LNCaP clone FGC (cell line): ENCODE measurements at regions not wholly inside any gene's neighbourhood (a gene's known extent, or its start where the extent isn't known, plus 50 kb on each side); places are given as distances from the start of the nearest gene placed in this dataset.

Source experiments
- DNase-seq: peaks from one replicate; pipeline ENCODE4 v3.0.0-alpha.2; 2011; ENCODE audit warnings: low read depth
- H3K4me3 ChIP-seq: 2 replicates; pipeline ENCODE4 v1.5.1; 2011; ENCODE audit warnings: mild to moderate bottlenecking, low read depth, low read length, control low read depth
- TF ChIP-seq, protein P1 (sequence below): IDR thresholded peaks from 2 replicates; pipeline ENCODE4 v1.5.1; 2012; ENCODE audit warnings: mild to moderate bottlenecking; ENCODE audit not compliant: control insufficient read depth, insufficient read depth; ENCODE audit errors: extremely low read depth

DNA sequence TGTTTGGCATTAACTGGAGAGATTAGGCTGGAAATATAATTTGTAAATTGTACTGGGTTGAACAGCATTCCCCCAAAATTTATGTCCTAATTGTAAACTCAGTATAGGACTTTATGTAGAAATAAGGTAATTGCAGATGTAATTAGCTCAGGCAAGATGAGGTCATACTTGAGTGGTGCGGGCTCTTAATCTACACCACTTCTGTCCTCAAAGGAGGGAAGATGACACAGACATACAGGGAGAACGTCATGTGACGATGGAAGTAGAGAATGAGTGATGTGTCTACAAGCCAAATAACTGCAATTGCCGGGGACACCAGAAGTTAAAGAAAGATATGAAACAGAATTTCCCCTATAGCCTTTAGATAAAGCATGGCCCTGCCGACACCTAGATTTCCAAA is 1501.1 kb upstream of the PIK3C3 start:
- TF ChIP-seq, protein P1, sequence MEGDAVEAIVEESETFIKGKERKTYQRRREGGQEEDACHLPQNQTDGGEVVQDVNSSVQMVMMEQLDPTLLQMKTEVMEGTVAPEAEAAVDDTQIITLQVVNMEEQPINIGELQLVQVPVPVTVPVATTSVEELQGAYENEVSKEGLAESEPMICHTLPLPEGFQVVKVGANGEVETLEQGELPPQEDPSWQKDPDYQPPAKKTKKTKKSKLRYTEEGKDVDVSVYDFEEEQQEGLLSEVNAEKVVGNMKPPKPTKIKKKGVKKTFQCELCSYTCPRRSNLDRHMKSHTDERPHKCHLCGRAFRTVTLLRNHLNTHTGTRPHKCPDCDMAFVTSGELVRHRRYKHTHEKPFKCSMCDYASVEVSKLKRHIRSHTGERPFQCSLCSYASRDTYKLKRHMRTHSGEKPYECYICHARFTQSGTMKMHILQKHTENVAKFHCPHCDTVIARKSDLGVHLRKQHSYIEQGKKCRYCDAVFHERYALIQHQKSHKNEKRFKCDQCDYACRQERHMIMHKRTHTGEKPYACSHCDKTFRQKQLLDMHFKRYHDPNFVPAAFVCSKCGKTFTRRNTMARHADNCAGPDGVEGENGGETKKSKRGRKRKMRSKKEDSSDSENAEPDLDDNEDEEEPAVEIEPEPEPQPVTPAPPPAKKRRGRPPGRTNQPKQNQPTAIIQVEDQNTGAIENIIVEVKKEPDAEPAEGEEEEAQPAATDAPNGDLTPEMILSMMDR = no peak
- no peak overlapping the region for H3K4me3 ChIP-seq
- DNase-seq = no peak

DNA sequence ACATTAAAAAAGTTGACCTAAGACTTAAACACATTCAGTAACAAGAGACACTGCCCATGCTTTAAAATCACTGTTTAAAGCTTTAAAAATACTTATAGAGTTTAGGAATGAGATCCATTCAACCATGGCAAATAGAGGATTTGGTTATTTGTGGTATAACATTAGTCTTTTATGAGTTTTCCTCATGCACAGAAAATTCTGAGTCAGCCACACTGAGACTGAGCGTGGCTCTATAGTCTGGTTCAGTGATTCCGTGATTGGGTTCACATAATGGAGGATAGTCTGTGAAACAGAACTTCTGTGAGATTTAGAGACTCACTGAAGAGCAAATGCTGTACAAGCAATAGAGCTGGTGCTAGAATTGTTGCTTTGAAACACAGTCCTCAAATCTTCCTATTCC is 1502.4 kb upstream of the PIK3C3 start:
- H3K4me3 ChIP-seq = no peak overlapping the region
- DNase-seq = no peak
- TF ChIP-seq, protein P1 = no peak

DNA sequence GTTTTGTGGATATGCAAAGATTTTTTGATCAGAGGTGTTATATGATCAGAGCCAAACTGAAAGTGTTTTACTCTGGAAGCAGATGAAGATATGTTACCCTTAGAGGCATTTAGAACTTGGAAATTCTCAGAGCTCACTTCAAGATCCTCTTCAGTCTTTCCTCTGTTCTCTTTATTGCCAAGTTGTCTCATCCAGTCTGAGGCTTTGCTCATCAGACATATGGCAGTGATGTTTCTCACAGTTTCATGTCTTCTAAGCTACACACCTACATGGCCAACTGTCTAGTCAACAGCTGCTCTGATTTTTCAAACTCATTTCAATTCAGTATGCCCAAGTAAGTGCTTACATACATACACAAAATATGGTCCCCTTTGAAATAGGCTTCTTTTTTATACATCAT is 1504.3 kb upstream of the PIK3C3 start:
- no peak for DNase-seq
- TF ChIP-seq, protein P1 = no peak

DNA sequence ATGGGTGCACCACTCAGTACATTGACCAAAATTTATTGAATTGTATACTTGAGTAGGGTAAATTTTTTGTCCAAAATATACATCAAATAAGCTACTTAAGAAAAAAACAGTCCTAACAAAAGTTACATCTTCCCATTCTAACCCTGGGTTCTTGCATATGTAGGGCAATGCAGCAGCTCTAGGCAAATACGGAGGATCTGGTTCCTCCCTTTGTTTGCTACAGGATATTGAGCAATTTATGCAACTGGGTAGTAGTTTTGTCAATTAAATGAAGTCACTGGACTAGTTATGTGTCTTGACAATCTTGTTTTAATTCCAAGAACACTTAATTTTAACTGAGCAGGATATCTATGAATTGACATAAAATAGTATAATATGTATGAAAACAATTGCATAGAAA is 1507.2 kb upstream of the PIK3C3 start:
- TF ChIP-seq, protein P1 = no peak
- DNase-seq = no peak
- no peak overlapping the region for H3K4me3 ChIP-seq

More for the DNA sequence above, 1504.3 kb upstream of the PIK3C3 start:
- H3K4me3 ChIP-seq = no peak overlapping the region

DNA sequence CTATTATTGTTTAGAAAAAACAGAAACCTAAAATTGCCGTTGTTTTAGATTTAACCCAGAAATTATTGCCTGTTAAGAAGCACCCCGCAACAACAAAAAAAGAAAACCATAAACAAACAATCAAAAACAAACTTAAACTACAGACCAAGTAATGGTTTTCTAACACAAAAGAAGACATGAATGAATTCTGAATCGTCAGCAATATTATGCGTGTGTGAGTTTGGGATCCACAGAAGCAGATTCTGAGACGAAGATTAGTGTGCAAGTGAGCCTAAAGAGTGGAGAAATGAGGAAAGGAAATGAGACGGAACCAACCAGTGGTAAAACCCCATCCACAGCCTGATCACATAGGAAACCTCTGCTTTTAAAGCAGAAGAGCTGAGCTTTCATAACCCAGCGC is 1514.9 kb upstream of the PIK3C3 start:
- DNase-seq = no peak
- TF ChIP-seq, protein P1 = no peak
- no peak overlapping the region for H3K4me3 ChIP-seq

DNA sequence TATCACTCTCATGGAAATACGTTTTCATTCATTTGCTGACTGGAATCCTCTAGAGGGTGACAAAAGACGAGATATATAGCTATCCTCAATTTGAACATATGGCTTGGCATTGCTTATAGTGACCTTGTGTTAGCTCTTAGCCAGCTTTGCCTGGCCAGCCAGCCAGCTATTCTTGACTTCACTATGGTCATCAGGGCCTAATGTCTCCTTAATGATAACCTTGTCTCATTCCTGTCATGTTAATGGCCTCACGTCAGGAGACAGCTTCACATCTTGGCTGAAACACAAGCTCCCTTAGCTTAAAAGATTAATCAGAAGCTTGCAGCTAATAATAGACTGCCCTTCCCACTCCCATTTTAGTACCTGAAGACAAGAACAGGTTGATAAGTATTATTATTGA is 1517.5 kb upstream of the PIK3C3 start:
- H3K4me3 ChIP-seq = no peak overlapping the region
- TF ChIP-seq, protein P1 = 0 out of 2 replicates have a peak, but pooled peaks have one; percentile 14
- no peak for DNase-seq

DNA sequence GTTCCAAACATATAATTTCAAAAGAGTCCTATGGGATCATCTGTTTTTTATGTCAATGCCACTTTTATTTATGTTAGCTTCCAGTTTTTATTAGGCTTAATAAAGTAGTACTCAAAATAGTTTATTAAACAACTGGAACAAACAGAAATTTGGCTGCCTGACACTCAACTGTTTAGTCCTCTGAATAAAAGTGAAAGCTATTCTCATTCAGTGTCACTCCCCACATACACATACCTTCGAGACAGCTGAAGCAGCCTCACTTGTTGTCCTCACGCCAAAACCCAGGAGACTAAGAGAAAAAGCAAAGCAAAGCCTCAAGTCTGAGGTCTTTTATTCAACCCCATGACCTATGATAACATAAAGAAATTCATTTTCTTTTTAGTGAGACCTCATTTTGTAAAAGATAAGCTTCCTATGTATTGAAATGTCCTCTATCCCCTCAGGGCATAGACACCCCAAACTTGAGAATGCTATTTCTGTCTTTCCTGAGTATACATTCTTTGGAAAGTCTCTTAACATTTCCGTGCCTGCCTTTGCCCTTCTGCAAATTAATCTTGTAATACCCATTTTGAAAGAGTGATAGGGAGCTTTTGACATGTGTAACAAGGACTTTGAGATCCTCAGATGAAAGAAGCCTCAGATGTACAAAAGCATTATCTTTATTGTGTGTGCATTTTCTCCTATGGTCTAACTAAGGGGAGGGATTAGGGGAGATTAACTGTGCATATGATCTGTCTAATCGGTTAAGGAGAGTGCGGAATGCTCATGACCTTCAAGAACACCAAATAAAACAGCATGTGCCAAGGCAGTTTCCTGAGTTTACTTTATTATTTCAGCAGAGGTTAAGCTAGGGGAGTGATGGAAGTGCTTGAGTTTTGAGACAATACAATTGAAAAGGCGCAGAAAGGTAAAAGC is 1523.7 kb upstream of the PIK3C3 start:
- H3K4me3 ChIP-seq = no peak overlapping the region
- TF ChIP-seq, protein P1 = no peak
- DNase-seq = peak; percentile 73
